H7 (cell line): ENCODE measurements at regions not wholly inside any gene's neighbourhood (a gene's known extent, or its start where the extent isn't known, plus 50 kb on each side); places are given as distances from the start of the nearest gene placed in this dataset.

Experiments used
- DNase-seq: peaks from one replicate; pipeline ENCODE4 v3.0.0; 2012
- H3K27me3 ChIP-seq: 2 replicates; pipeline ENCODE4 v1.6.0; 2011; ENCODE audit warnings: mild to moderate bottlenecking, low read length; ENCODE audit not compliant: control insufficient read depth, insufficient read depth
- H3K36me3 ChIP-seq: replicated peaks from 2 replicates; pipeline ENCODE4 v1.5.1; 2011; ENCODE audit warnings: low read length; ENCODE audit not compliant: control insufficient read depth, insufficient read depth
- H3K4me3 ChIP-seq: 2 replicates; pipeline ENCODE4 v1.5.1; 2011; ENCODE audit warnings: low read depth, mild to moderate bottlenecking, control low read depth, low read length, moderate library complexity; ENCODE audit not compliant: insufficient read depth

GRCh38 chr9:80586786-80587330 lies 1015.1 kb downstream of the TLE4 start:
- no peaks in the 10 kb centered on the region for H3K27me3 ChIP-seq
- H3K4me3 ChIP-seq = no peak overlapping the region
- DNase-seq = no peak
- H3K36me3 ChIP-seq = no peaks in the 10 kb centered on the region

GRCh38 chr9:80571953-80572352 lies 1000.2 kb downstream of the TLE4 start:
- no peak for DNase-seq
- H3K4me3 ChIP-seq = no peak overlapping the region

GRCh38 chr9:80569236-80569635 lies 997.5 kb downstream of the TLE4 start:
- no peak for DNase-seq
- H3K36me3 ChIP-seq = no peaks in the 10 kb centered on the region
- no peak overlapping the region for H3K4me3 ChIP-seq
- no peaks in the 10 kb centered on the region for H3K27me3 ChIP-seq

More at GRCh38 chr9:80571953-80572352, 1000.2 kb downstream of the TLE4 start:
- H3K36me3 ChIP-seq = no peaks in the 10 kb centered on the region
- no peaks in the 10 kb centered on the region for H3K27me3 ChIP-seq

GRCh38 chr9:80561526-80561925 lies 989.8 kb downstream of the TLE4 start:
- no peak for DNase-seq

GRCh38 chr9:80560976-80561375 lies 989.2 kb downstream of the TLE4 start:
- Histone ChIP-seq H3K27me3 (no peaks in the 10 kb centered on the region), H3K4me3 (no peak overlapping the region), H3K36me3 (no peaks in the 10 kb centered on the region)
- DNase-seq = no peak

More at GRCh38 chr9:80561526-80561925, 989.8 kb downstream of the TLE4 start:
- no peak overlapping the region for H3K4me3 ChIP-seq
- no peaks in the 10 kb centered on the region for H3K27me3 ChIP-seq
- no peaks in the 10 kb centered on the region for H3K36me3 ChIP-seq

- Histone ChIP-seq H3K4me3 (no peak overlapping the region), H3K27me3 (no peaks in the 10 kb centered on the region), H3K36me3 (no peaks in the 10 kb centered on the region)
- DNase-seq = no peak
Observed at GRCh38 chr9:80557256-80557655, 985.5 kb downstream of the TLE4 start.

GRCh38 chr9:80556631-80557030 lies 984.9 kb downstream of the TLE4 start:
- no peak for DNase-seq
- H3K36me3 ChIP-seq = no peaks in the 10 kb centered on the region
- H3K4me3 ChIP-seq = no peak overlapping the region
- H3K27me3 ChIP-seq = no peaks in the 10 kb centered on the region

GRCh38 chr9:80555782-80556325 lies 984.1 kb downstream of the TLE4 start:
- no peaks in the 10 kb centered on the region for H3K27me3 ChIP-seq
- no peaks in the 10 kb centered on the region for H3K36me3 ChIP-seq
- DNase-seq = no peak
- no peak overlapping the region for H3K4me3 ChIP-seq

GRCh38 chr9:80554856-80555255 lies 983.1 kb downstream of the TLE4 start:
- H3K27me3 ChIP-seq = no peaks in the 10 kb centered on the region
- no peak overlapping the region for H3K4me3 ChIP-seq
- H3K36me3 ChIP-seq = no peaks in the 10 kb centered on the region
- DNase-seq = no peak

- no peaks in the 10 kb centered on the region for H3K27me3 ChIP-seq
- H3K4me3 ChIP-seq = no peak overlapping the region
- no peak for DNase-seq
- no peaks in the 10 kb centered on the region for H3K36me3 ChIP-seq
Observed at GRCh38 chr9:80554301-80554700, 982.5 kb downstream of the TLE4 start.

GRCh38 chr9:80552931-80553330 lies 981.2 kb downstream of the TLE4 start:
- Histone ChIP-seq H3K4me3 (no peak overlapping the region), H3K36me3 (no peaks in the 10 kb centered on the region), H3K27me3 (no peaks in the 10 kb centered on the region)
- DNase-seq = no peak

- Histone ChIP-seq H3K36me3 (no peaks in the 10 kb centered on the region), H3K27me3 (no peaks in the 10 kb centered on the region), H3K4me3 (no peak overlapping the region)
- no peak for DNase-seq
Observed at GRCh38 chr9:80550181-80550580, 978.4 kb downstream of the TLE4 start.

GRCh38 chr9:80547613-80548012 lies 975.8 kb downstream of the TLE4 start:
- Histone ChIP-seq H3K27me3 (no peaks in the 10 kb centered on the region), H3K4me3 (no peak overlapping the region), H3K36me3 (no peaks in the 10 kb centered on the region)
- no peak for DNase-seq

- no peak for DNase-seq
- H3K36me3 ChIP-seq = no peaks in the 10 kb centered on the region
- H3K4me3 ChIP-seq = no peak overlapping the region
- no peaks in the 10 kb centered on the region for H3K27me3 ChIP-seq
Observed at GRCh38 chr9:80540387-80540786, 968.6 kb downstream of the TLE4 start.

GRCh38 chr9:80538976-80539375 lies 967.2 kb downstream of the TLE4 start:
- no peak for DNase-seq

GRCh38 chr9:80522465-80522864 lies 950.7 kb downstream of the TLE4 start:
- Histone ChIP-seq H3K36me3 (no peaks in the 10 kb centered on the region), H3K4me3 (no peak overlapping the region), H3K27me3 (no peaks in the 10 kb centered on the region)
- DNase-seq = no peak

More at GRCh38 chr9:80538976-80539375, 967.2 kb downstream of the TLE4 start:
- no peaks in the 10 kb centered on the region for H3K27me3 ChIP-seq
- H3K36me3 ChIP-seq = no peaks in the 10 kb centered on the region
- no peak overlapping the region for H3K4me3 ChIP-seq
